ENCODE measurements at regions not wholly inside any gene's neighbourhood (a gene's known extent, or its start where the extent isn't known, plus 50 kb on each side); places are given as distances from the start of the nearest gene placed in this dataset.

DNA sequence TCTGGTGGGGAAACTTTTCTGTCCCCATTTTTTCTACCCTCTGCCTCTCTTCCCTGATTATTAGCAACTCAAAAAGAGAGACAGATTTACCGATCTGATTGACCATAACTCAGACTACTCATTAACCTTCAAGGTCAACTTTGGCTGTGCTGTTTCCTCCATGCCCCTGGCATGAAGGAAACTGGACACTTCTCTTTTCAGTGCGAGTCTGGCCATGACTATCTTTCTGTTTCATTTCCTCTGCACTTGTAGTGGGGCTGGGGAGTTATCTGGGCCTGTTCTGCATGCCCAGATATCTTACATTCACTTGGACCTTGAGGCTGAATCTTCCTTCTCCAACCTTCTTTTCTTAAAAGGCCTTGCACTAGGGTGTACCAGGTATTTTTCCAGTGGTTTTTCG, 76.9 kb upstream of the SLCO2A1 start:
- TF ChIP-seq POLR2A (IDR thresholded peaks at IDR 0.05; ENCODE audit: low read length) = no peak
- no peak for TF ChIP-seq GATA1 (IDR thresholded peaks at IDR 0.05; ENCODE audit: low read depth, low read length)

All from erythroblast (primary cell).